K562 (cell line): ENCODE measurements at regions not wholly inside any gene's neighbourhood (a gene's known extent, or its start where the extent isn't known, plus 50 kb on each side); places are given as distances from the start of the nearest gene placed in this dataset.
A peak's percentile ranks its signal among the peaks of the same experiment; 100 is the strongest.

ENCODE experiments used
- CUX1 ChIP-seq: fragments of 200-800 bp; sonication (Bioruptor generic); IDR thresholded peaks from 2 replicates; pipeline ENCODE4 v1.6.1; 2016; ENCODE audit warnings: missing genetic modification characterization, missing compliant biosample characterization
- DDX20 ChIP-seq: fragments of 450-650 bp; IDR thresholded peaks from 2 replicates; pipeline ENCODE4 v1.6.1; 2016; ENCODE audit warnings: missing genetic modification characterization, low read depth, mild to moderate bottlenecking, missing compliant biosample characterization, moderate library complexity
- ELF4 ChIP-seq: fragments of 450-650 bp; formaldehyde crosslinking; IDR thresholded peaks from 2 replicates; pipeline ENCODE4 v1.4.0; 2022; ENCODE audit warnings: missing genetic modification characterization
- ETV1 ChIP-seq: fragments of 450-650 bp; conservative IDR thresholded peaks from 2 replicates; pipeline ENCODE4 v1.6.1; 2016; ENCODE audit warnings: missing genetic modification characterization, control low read depth, low read depth, missing compliant biosample characterization
- GABPB1 ChIP-seq: sonication (generic); formaldehyde crosslinking; IDR thresholded peaks from 2 replicates; pipeline ENCODE4 v1.8.0; 2022; ENCODE audit warnings: mild to moderate bottlenecking, missing genetic modification reagents
- HOXB6 ChIP-seq: fragments of 250-450 bp; sonication (Bioruptor Pico); IDR thresholded peaks from 2 replicates; pipeline ENCODE4 v1.5.1; 2022; ENCODE audit warnings: mild to moderate bottlenecking, borderline replicate concordance
- L3MBTL2 ChIP-seq: fragments of 450-650 bp; IDR thresholded peaks from 2 replicates; pipeline ENCODE4 v1.6.1; 2016; ENCODE audit warnings: mild to moderate bottlenecking, moderate library complexity
- NR4A1 ChIP-seq, 2 experiments: fragments of 250-450 bp in 1 of 2; fragments of 450-650 bp in 1 of 2; sonication (Bioruptor Pico) in 1 of 2; IDR thresholded peaks; 2 replicates each; pipeline versions ENCODE4 v1.4.0 to v1.6.1; 2016 to 2020; ENCODE audit warnings: mild to moderate bottlenecking in 2 of 2, missing compliant biosample characterization in 1 of 2, missing genetic modification characterization in 1 of 2, moderate library complexity in 1 of 2
- PBX2 ChIP-seq, 2 experiments: IDR thresholded peaks in 1 of 2; conservative IDR thresholded peaks in 1 of 2; 2 replicates each; pipeline ENCODE4 v1.6.1; 2016; ENCODE audit warnings: low read depth in 2 of 2, mild to moderate bottlenecking in 1 of 2, missing compliant biosample characterization in 1 of 2, missing genetic modification characterization in 1 of 2, moderate library complexity in 1 of 2
- TFE3 ChIP-seq: fragments of 450-650 bp; formaldehyde crosslinking; IDR thresholded peaks from 2 replicates; pipeline ENCODE4 v1.4.0; 2020; ENCODE audit warnings: mild to moderate bottlenecking, mixed read lengths
- TRIM28 ChIP-seq: fragments of 450-650 bp; IDR thresholded peaks from 2 replicates; pipeline ENCODE4 v1.6.1; 2017
- ZBTB2 ChIP-seq: fragments of 450-650 bp; IDR thresholded peaks from 2 replicates; pipeline ENCODE4 v1.6.1; 2016; ENCODE audit warnings: antibody characterized with exemption
- ZFPM2 ChIP-seq: fragments of 250-450 bp; sonication (Bioruptor Pico); IDR thresholded peaks from 2 replicates; pipeline ENCODE4 v1.5.1; 2022; ENCODE audit warnings: mild to moderate bottlenecking
- ZFX ChIP-seq: sonication (generic); formaldehyde crosslinking; IDR thresholded peaks from 2 replicates; pipeline ENCODE4 v1.8.0; 2022; ENCODE audit warnings: mild to moderate bottlenecking, missing genetic modification reagents, moderate library complexity
- ZKSCAN3 ChIP-seq: fragments of 250-450 bp; sonication (Bioruptor Pico); IDR thresholded peaks from 2 replicates; pipeline ENCODE4 v1.4.0; 2020

- no peak for TF ChIP-seq PBX2 (CRISPR knock-in tag; IDR thresholded peaks at IDR 0.05; ENCODE audit: low read depth)
- peak; percentile 74 for TF ChIP-seq PBX2 (tag; conservative IDR thresholded peaks at IDR 0.05; ENCODE audit: low read depth)
- peak; percentile 50; the same call in 1 of the 2 replicates for TF ChIP-seq ZFX (CRISPR knock-in tag)
- TF ChIP-seq L3MBTL2, result peak; percentile 43; the same call in 1 of the 2 replicates
- no peak; the same call in 1 of the 2 replicates for TF ChIP-seq NR4A1 (CRISPR knock-in tag; IDR thresholded peaks at IDR 0.05)
- peak; percentile 99 for TF ChIP-seq NR4A1 (tag; IDR thresholded peaks at IDR 0.05)
- TF ChIP-seq CUX1 (CRISPR knock-in tag), result peak; percentile 98
- peak; percentile 89; the same call in 1 of the 2 replicates for TF ChIP-seq HOXB6 (CRISPR knock-in tag)
- 0 out of 2 replicates have a peak, but pooled peaks have one; percentile 7 for TF ChIP-seq GABPB1 (CRISPR knock-in tag)
- TF ChIP-seq ZFPM2 (CRISPR knock-in tag), result peak; percentile 94
- TF ChIP-seq ZBTB2, result 0 out of 2 replicates have a peak, but pooled peaks have one; percentile 26
- TF ChIP-seq ZKSCAN3 (CRISPR knock-in tag), result peak; percentile 64; the same call in 1 of the 2 replicates
- no peak for TF ChIP-seq TRIM28
- TF ChIP-seq ETV1 (tag), result peak; percentile 51
- peak; percentile 94 for TF ChIP-seq DDX20 (tag)
- peak; percentile 86; the same call in 1 of the 2 replicates for TF ChIP-seq ELF4 (CRISPR knock-in tag)
- TF ChIP-seq TFE3 (CRISPR knock-in tag), result peak; percentile 47
Measured at GRCh38 chr6:27136077-27136644, 111.3 kb upstream of the PRSS16 start (continued).
